WTC11 (cell line): ENCODE measurements at regions not wholly inside any gene's neighbourhood (a gene's known extent, or its start where the extent isn't known, plus 50 kb on each side); places are given as distances from the start of the nearest gene placed in this dataset.

Source experiments
- ATAC-seq: fragments of 200-7000 bp; cut with Tn5 transposase; 2 replicates; pipeline ENCODE4 v1.10.0; 2021; ENCODE audit warnings: mild to moderate bottlenecking, moderate library complexity
- CTCF ChIA-PET: fragments of 300-600 bp; sonication (Branson Sonifier 250); formaldehyde crosslinking; loops from one replicate; lab custom pipeline; 2021; ENCODE audit warnings: antibody characterized with exemption; lab: Charles Lee
- POLR2A ChIA-PET: fragments of 350-600 bp; sonication (Branson Sonifier 250); formaldehyde crosslinking; loops from one replicate; lab custom pipeline; 2021; ENCODE audit warnings: antibody characterized with exemption; lab: Charles Lee
- DNase-seq: peaks from one replicate; pipeline ENCODE4 v3.0.0; 2021; ENCODE audit warnings: low spot score
- H3K27ac Mint-ChIP-seq: 2 replicates; pipeline ENCODE4 v1.8.0; 2021; ENCODE audit warnings: mixed read lengths
- H3K27me3 Mint-ChIP-seq: 2 replicates; pipeline ENCODE4 v1.8.0; 2021; ENCODE audit warnings: low read depth, mild to moderate bottlenecking, moderate library complexity, mixed read lengths
- H3K36me3 Mint-ChIP-seq: 2 replicates; pipeline ENCODE4 v1.8.0; 2021; ENCODE audit warnings: mixed read lengths
- H3K4me1 Mint-ChIP-seq: 2 replicates; pipeline ENCODE4 v1.8.0; 2022; ENCODE audit warnings: mixed read lengths
- H3K4me3 Mint-ChIP-seq: 2 replicates; pipeline ENCODE4 v1.8.0; 2021; ENCODE audit warnings: mild to moderate bottlenecking, moderate library complexity, mixed read lengths
- H3K9me3 Mint-ChIP-seq: 2 replicates; pipeline ENCODE4 v1.8.0; 2021; ENCODE audit warnings: mixed read lengths
- ATF3 ChIP-seq: sonication (generic); formaldehyde crosslinking; conservative IDR thresholded peaks from 2 replicates; pipeline ENCODE4 v1.8.1; 2022; ENCODE audit warnings: mild to moderate bottlenecking, missing genetic modification reagents
- ELF4 ChIP-seq: sonication (generic); formaldehyde crosslinking; IDR thresholded peaks from 2 replicates; pipeline ENCODE4 v1.8.1; 2022; ENCODE audit warnings: low read depth, mild to moderate bottlenecking, moderate library complexity, missing genetic modification reagents
- FOXJ3 ChIP-seq: sonication (generic); formaldehyde crosslinking; IDR thresholded peaks from 2 replicates; pipeline ENCODE4 v1.9.0; 2021; ENCODE audit warnings: missing genetic modification reagents, mild to moderate bottlenecking, borderline replicate concordance
- FOXK1 ChIP-seq: sonication (generic); formaldehyde crosslinking; IDR thresholded peaks from 2 replicates; pipeline ENCODE4 v1.8.0; 2022; ENCODE audit warnings: mild to moderate bottlenecking, moderate library complexity, missing genetic modification reagents
- GABPB1 ChIP-seq: sonication (generic); formaldehyde crosslinking; IDR thresholded peaks from 2 replicates; pipeline ENCODE4 v1.8.1; 2023; ENCODE audit warnings: mild to moderate bottlenecking, missing genetic modification reagents
- GRHL2 ChIP-seq: fragments of 250-450 bp; sonication (Bioruptor Pico); IDR thresholded peaks from 2 replicates; pipeline ENCODE4 v1.8.0; 2022; ENCODE audit warnings: mild to moderate bottlenecking, moderate library complexity; ENCODE audit not compliant: insufficient replicate concordance, severe bottlenecking
- GTF2I ChIP-seq: fragments of 250-450 bp; sonication (Bioruptor Pico); conservative IDR thresholded peaks from 2 replicates; pipeline ENCODE4 v1.4.0; 2021; ENCODE audit warnings: mild to moderate bottlenecking
- IRF2 ChIP-seq: sonication (generic); formaldehyde crosslinking; IDR thresholded peaks from 2 replicates; pipeline ENCODE4 v1.8.0; 2022; ENCODE audit warnings: low read depth, missing genetic modification reagents, borderline replicate concordance
- JAZF1 ChIP-seq: fragments of 250-450 bp; sonication (Bioruptor Pico); IDR thresholded peaks from 2 replicates; pipeline ENCODE4 v1.9.0; 2021; ENCODE audit warnings: moderate library complexity, mild to moderate bottlenecking, inconsistent platforms
- JUN ChIP-seq: sonication (generic); formaldehyde crosslinking; IDR thresholded peaks from 2 replicates; pipeline ENCODE4 v1.8.0; 2023; ENCODE audit warnings: mild to moderate bottlenecking, missing genetic modification reagents
- KAT7 ChIP-seq: sonication (generic); formaldehyde crosslinking; IDR thresholded peaks from 2 replicates; pipeline ENCODE4 v1.8.1; 2023; ENCODE audit warnings: missing genetic modification reagents, mild to moderate bottlenecking, borderline replicate concordance
- MYBL2 ChIP-seq: sonication (generic); formaldehyde crosslinking; IDR thresholded peaks from 2 replicates; pipeline ENCODE4 v1.8.1; 2023; ENCODE audit warnings: mild to moderate bottlenecking, moderate library complexity, missing genetic modification reagents
- NR2C2 ChIP-seq: sonication (generic); formaldehyde crosslinking; IDR thresholded peaks from 2 replicates; pipeline ENCODE4 v1.8.0; 2022; ENCODE audit warnings: mild to moderate bottlenecking, missing genetic modification reagents
- NR3C1 ChIP-seq: sonication (generic); formaldehyde crosslinking; conservative IDR thresholded peaks from 2 replicates; pipeline ENCODE4 v1.8.1; 2023; ENCODE audit warnings: low read depth, mild to moderate bottlenecking, missing genetic modification reagents
- PRRX2 ChIP-seq: fragments of 250-450 bp; sonication (Bioruptor Pico); IDR thresholded peaks from 2 replicates; pipeline ENCODE4 v1.8.0; 2021; ENCODE audit warnings: mild to moderate bottlenecking
- RORB ChIP-seq: fragments of 250-450 bp; sonication (Bioruptor Pico); IDR thresholded peaks from 2 replicates; pipeline ENCODE4 v1.9.0; 2021; ENCODE audit warnings: mild to moderate bottlenecking
- SMAD4 ChIP-seq: sonication (generic); formaldehyde crosslinking; IDR thresholded peaks from 2 replicates; pipeline ENCODE4 v1.8.0; 2022; ENCODE audit warnings: mild to moderate bottlenecking, missing genetic modification reagents
- SOX15 ChIP-seq: fragments of 250-450 bp; sonication (Bioruptor Pico); IDR thresholded peaks from 2 replicates; pipeline ENCODE4 v1.9.0; 2021; ENCODE audit warnings: mild to moderate bottlenecking
- TEAD4 ChIP-seq: sonication (generic); formaldehyde crosslinking; IDR thresholded peaks from 2 replicates; pipeline ENCODE4 v1.8.0; 2022; ENCODE audit warnings: mild to moderate bottlenecking, missing genetic modification reagents
- TP53 ChIP-seq: sonication (generic); formaldehyde crosslinking; IDR thresholded peaks from 2 replicates; pipeline ENCODE4 v1.8.1; 2023; ENCODE audit warnings: mild to moderate bottlenecking, missing genetic modification reagents
- USF1 ChIP-seq: sonication (generic); formaldehyde crosslinking; IDR thresholded peaks from 2 replicates; pipeline ENCODE4 v1.8.0; 2022; ENCODE audit warnings: mild to moderate bottlenecking, missing genetic modification reagents
- ZBTB21 ChIP-seq: sonication (generic); formaldehyde crosslinking; IDR thresholded peaks from 2 replicates; pipeline ENCODE4 v1.8.1; 2023; ENCODE audit warnings: mild to moderate bottlenecking, missing genetic modification reagents, borderline replicate concordance
- ZNF121 ChIP-seq: sonication (generic); formaldehyde crosslinking; IDR thresholded peaks from 2 replicates; pipeline ENCODE4 v1.8.0; 2023; ENCODE audit warnings: missing genetic modification reagents
- ZNF219 ChIP-seq: sonication (generic); formaldehyde crosslinking; IDR thresholded peaks from 2 replicates; pipeline ENCODE4 v1.8.0; 2023; ENCODE audit warnings: missing genetic modification reagents, mild to moderate bottlenecking, borderline replicate concordance
- ZNF281 ChIP-seq: sonication (generic); formaldehyde crosslinking; IDR thresholded peaks from 2 replicates; pipeline ENCODE4 v1.8.0; 2023; ENCODE audit warnings: mild to moderate bottlenecking, missing genetic modification reagents
- ZNF396 ChIP-seq: fragments of 250-450 bp; sonication (Bioruptor Pico); IDR thresholded peaks from 2 replicates; pipeline ENCODE4 v1.8.0; 2021; ENCODE audit warnings: mild to moderate bottlenecking, moderate library complexity, borderline replicate concordance
- TF ChIP-seq, protein P1 (sequence below): fragments of 200-600 bp; IDR thresholded peaks from 2 replicates; pipeline ENCODE4 v1.8.0; 2022; ENCODE audit warnings: antibody characterized with exemption
- TF ChIP-seq, protein P2 (sequence below): sonication (generic); formaldehyde crosslinking; IDR thresholded peaks from 2 replicates; pipeline ENCODE4 v1.8.0; 2022; ENCODE audit warnings: mild to moderate bottlenecking, missing genetic modification reagents
- TF ChIP-seq, protein P3 (sequence below): sonication (generic); formaldehyde crosslinking; IDR thresholded peaks from 2 replicates; pipeline ENCODE4 v1.8.1; 2022; ENCODE audit warnings: mild to moderate bottlenecking, missing genetic modification reagents, moderate library complexity, borderline replicate concordance
- TF ChIP-seq, protein P4 (sequence below): sonication (generic); formaldehyde crosslinking; IDR thresholded peaks from 2 replicates; pipeline ENCODE4 v1.8.1; 2023; ENCODE audit warnings: mild to moderate bottlenecking, missing genetic modification reagents, moderate library complexity

DNA sequence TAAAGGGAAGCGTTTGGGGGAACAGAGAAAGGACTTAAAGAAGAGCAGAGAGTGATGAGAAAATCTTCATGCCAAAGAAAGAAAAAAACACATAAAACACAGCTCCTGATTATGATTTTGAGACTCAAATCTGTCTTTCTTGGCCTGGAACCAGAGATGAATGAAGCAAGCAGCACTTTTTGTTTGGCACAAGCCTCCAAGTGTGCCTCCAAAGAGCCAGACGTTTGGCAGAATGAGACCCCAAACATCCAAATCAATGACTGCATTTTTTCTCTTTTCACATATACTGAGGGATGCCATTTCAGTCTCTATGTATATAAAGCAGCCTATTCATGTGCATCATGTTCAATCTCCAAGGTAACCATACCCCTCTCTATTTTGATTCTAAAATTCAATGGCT is 424.2 kb downstream of the TUSC1 start:
- no peak for DNase-seq
- no peaks in the 10 kb centered on the region for H3K27me3 Mint-ChIP-seq
- TF ChIP-seq FOXJ3 (CRISPR knock-in tag): no peak
- no peak for TF ChIP-seq KAT7 (CRISPR knock-in tag)
- no peak for TF ChIP-seq USF1 (CRISPR knock-in tag)
- TF ChIP-seq, protein P1, sequence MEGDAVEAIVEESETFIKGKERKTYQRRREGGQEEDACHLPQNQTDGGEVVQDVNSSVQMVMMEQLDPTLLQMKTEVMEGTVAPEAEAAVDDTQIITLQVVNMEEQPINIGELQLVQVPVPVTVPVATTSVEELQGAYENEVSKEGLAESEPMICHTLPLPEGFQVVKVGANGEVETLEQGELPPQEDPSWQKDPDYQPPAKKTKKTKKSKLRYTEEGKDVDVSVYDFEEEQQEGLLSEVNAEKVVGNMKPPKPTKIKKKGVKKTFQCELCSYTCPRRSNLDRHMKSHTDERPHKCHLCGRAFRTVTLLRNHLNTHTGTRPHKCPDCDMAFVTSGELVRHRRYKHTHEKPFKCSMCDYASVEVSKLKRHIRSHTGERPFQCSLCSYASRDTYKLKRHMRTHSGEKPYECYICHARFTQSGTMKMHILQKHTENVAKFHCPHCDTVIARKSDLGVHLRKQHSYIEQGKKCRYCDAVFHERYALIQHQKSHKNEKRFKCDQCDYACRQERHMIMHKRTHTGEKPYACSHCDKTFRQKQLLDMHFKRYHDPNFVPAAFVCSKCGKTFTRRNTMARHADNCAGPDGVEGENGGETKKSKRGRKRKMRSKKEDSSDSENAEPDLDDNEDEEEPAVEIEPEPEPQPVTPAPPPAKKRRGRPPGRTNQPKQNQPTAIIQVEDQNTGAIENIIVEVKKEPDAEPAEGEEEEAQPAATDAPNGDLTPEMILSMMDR: no peak
- no peak for TF ChIP-seq SMAD4
- TF ChIP-seq IRF2 (CRISPR knock-in tag): no peak
- no peak for TF ChIP-seq NR3C1
- TF ChIP-seq NR2C2: no peak
- no peak for TF ChIP-seq GTF2I
- TF ChIP-seq GRHL2 (CRISPR knock-in tag): no peak
- TF ChIP-seq, protein P2, sequence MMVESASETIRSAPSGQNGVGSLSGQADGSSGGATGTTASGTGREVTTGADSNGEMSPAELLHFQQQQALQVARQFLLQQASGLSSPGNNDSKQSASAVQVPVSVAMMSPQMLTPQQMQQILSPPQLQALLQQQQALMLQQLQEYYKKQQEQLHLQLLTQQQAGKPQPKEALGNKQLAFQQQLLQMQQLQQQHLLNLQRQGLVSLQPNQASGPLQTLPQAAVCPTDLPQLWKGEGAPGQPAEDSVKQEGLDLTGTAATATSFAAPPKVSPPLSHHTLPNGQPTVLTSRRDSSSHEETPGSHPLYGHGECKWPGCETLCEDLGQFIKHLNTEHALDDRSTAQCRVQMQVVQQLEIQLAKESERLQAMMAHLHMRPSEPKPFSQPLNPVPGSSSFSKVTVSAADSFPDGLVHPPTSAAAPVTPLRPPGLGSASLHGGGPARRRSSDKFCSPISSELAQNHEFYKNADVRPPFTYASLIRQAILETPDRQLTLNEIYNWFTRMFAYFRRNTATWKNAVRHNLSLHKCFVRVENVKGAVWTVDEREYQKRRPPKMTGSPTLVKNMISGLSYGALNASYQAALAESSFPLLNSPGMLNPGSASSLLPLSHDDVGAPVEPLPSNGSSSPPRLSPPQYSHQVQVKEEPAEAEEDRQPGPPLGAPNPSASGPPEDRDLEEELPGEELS (CRISPR knock-in tag): no peak
- TF ChIP-seq GABPB1 (CRISPR knock-in tag): no peak
- TF ChIP-seq ZNF219: no peak
- TF ChIP-seq PRRX2 (CRISPR knock-in tag): no peak
- no peak for TF ChIP-seq SOX15
- no peak for TF ChIP-seq ZBTB21 (CRISPR knock-in tag)
- TF ChIP-seq JAZF1 (CRISPR knock-in tag): no peak
- no peak for TF ChIP-seq ZNF121 (CRISPR knock-in tag)
- H3K4me1 Mint-ChIP-seq: no peaks in the 10 kb centered on the region
- H3K36me3 Mint-ChIP-seq: peaks cover 10% of the 10 kb centered on the region
- peaks cover 21% of the 10 kb centered on the region for H3K9me3 Mint-ChIP-seq
- POLR2A ChIA-PET: no interaction called here
- CTCF ChIA-PET: no interaction called here
- no peak overlapping the region for H3K27ac Mint-ChIP-seq
- no peak overlapping the region for H3K4me3 Mint-ChIP-seq
- ATAC-seq: no peak

- DNase-seq (no peak), ATAC-seq (no peak)
- Mint-ChIP-seq H3K4me1 (no peaks in the 10 kb centered on the region), H3K36me3 (peaks cover 2% of the 10 kb centered on the region; the same call in 1 of the 2 replicates), H3K9me3 (peaks cover 7% of the 10 kb centered on the region), H3K4me3 (no peak overlapping the region), H3K27ac (no peak overlapping the region), H3K27me3 (no peaks in the 10 kb centered on the region)
- POLR2A ChIA-PET: no interaction called here
- TF ChIP-seq, protein P3, sequence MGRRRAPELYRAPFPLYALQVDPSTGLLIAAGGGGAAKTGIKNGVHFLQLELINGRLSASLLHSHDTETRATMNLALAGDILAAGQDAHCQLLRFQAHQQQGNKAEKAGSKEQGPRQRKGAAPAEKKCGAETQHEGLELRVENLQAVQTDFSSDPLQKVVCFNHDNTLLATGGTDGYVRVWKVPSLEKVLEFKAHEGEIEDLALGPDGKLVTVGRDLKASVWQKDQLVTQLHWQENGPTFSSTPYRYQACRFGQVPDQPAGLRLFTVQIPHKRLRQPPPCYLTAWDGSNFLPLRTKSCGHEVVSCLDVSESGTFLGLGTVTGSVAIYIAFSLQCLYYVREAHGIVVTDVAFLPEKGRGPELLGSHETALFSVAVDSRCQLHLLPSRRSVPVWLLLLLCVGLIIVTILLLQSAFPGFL (CRISPR knock-in tag): no peak
- TF ChIP-seq MYBL2 (CRISPR knock-in tag): no peak
- TF ChIP-seq ZNF396: no peak
- no peak for TF ChIP-seq ATF3
- TF ChIP-seq JUN (CRISPR knock-in tag): no peak
- TF ChIP-seq ZNF281: no peak
- no peak for TF ChIP-seq GABPB1 (CRISPR knock-in tag)
- TF ChIP-seq ELF4 (CRISPR knock-in tag): no peak
- no peak for TF ChIP-seq TP53 (CRISPR knock-in tag)
- TF ChIP-seq, protein P4, sequence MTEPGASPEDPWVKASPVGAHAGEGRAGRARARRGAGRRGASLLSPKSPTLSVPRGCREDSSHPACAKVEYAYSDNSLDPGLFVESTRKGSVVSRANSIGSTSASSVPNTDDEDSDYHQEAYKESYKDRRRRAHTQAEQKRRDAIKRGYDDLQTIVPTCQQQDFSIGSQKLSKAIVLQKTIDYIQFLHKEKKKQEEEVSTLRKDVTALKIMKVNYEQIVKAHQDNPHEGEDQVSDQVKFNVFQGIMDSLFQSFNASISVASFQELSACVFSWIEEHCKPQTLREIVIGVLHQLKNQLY (CRISPR knock-in tag): no peak
- no peak for TF ChIP-seq PRRX2 (CRISPR knock-in tag)
- TF ChIP-seq TEAD4 (CRISPR knock-in tag): no peak
- TF ChIP-seq FOXJ3 (CRISPR knock-in tag): no peak
- no peak for TF ChIP-seq RORB (CRISPR knock-in tag)
- TF ChIP-seq FOXK1: no peak
- CTCF ChIA-PET: no interaction called here
Observed at GRCh38 chr9:25241421-25241820, 436.8 kb downstream of the TUSC1 start.
